Small intestine (tissue), 7 donors: ENCODE measurements at regions not wholly inside any gene's neighbourhood (a gene's known extent, or its start where the extent isn't known, plus 50 kb on each side); places are given as distances from the start of the nearest gene placed in this dataset.

Experiments used
- DNase-seq, 2 donors: peaks; one replicate each; pipeline versions ENCODE4 v3.0.0 to v3.0.0-alpha.2; 2013
- FAIRE-seq: peaks from 2 replicates; lab custom pipeline; 2012; peaks lifted over from hg19 to GRCh38; lab: Jason Lieb, UNC
- H3K27ac ChIP-seq, 3 donors: one replicate each; pipeline ENCODE4 v1.5.1; 2013; ENCODE audit warnings: low read length in 2 of 3, mild to moderate bottlenecking in 2 of 3, control low read depth in 1 of 3, inconsistent platforms in 1 of 3, low read depth in 1 of 3, moderate library complexity in 1 of 3
- H3K27me3 ChIP-seq, 3 donors: one replicate each; pipeline ENCODE4 v1.6.1; 2013; ENCODE audit warnings: low read length in 3 of 3, inconsistent platforms in 1 of 3; ENCODE audit not compliant: control insufficient read depth in 3 of 3, insufficient read depth in 3 of 3
- H3K36me3 ChIP-seq, 3 donors: one replicate each; pipeline ENCODE4 v1.6.1; 2013; ENCODE audit warnings: low read length in 3 of 3, inconsistent platforms in 1 of 3, low read depth in 1 of 3, mild to moderate bottlenecking in 1 of 3, moderate library complexity in 1 of 3; ENCODE audit not compliant: control insufficient read depth in 3 of 3, insufficient read depth in 2 of 3
- H3K4me1 ChIP-seq, 3 donors: one replicate each; pipeline ENCODE4 v1.6.1; 2013; ENCODE audit warnings: low read length in 2 of 3, inconsistent platforms in 1 of 3, low read depth in 1 of 3, mild to moderate bottlenecking in 1 of 3, moderate library complexity in 1 of 3; ENCODE audit not compliant: control insufficient read depth in 3 of 3, insufficient read depth in 2 of 3
- H3K4me3 ChIP-seq, 3 donors: one replicate each; pipeline ENCODE4 v1.5.1; 2013; ENCODE audit warnings: low read length in 3 of 3, control low read depth in 1 of 3, inconsistent platforms in 1 of 3, low read depth in 1 of 3, mild to moderate bottlenecking in 1 of 3, moderate library complexity in 1 of 3
- H3K9me3 ChIP-seq, 2 donors: one replicate each; pipeline ENCODE4 v1.6.1; 2013; ENCODE audit warnings: low read depth in 1 of 2, low read length in 1 of 2; ENCODE audit not compliant: control insufficient read depth in 2 of 2, insufficient read depth in 1 of 2
- WGBS, 3 donors: extraction: QIAGEN DNeasy Blood & Tissue Kit; methylation state at CpG; one replicate each; pipeline ENCODE4 v1.1.7; 2013; 5-methylcytosine and 5-hydroxymethylcytosine counted together
- donor health status: healthy with polysubstance abuse.
- donor health status: control.
- donor health status: control.
- donor health status: Bipolar disorder and iron deficiency.
- donor health status: healthy.

DNA sequence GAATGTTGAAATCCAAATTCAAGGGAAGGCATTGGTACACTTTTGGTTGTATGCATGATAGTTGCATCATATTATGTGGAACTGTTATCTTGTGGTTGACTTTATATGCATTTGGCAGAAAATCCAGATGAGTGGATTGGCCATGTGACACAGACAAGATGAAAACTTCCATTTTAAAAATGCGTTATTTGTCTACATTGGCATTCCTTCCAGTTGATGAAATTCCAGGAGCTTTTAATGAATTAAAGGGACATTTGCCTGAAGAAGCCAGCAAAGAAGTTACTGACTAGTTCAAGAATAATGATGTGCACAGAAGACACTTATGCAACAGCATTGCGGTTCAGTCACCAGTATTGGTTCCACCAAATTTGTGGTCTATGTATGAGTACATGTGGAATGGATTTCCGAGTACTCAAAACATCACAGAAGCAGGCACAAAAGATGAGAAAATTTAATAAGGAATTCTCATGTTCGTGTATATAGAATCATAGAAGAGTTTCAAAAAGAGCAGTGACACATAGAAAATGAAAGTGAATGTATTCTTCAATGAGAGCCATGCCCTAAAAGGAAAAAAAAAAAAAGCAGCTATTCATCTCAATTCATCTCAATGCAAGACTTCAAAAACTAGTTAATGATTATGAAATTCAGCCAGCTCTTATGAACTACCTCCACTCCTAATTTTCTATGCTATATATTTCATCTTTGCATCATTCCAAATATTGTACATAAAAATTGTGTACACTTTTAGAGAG, 232.1 kb downstream of the RBM43 start:
- Histone ChIP-seq H3K36me3 (no peaks in the 10 kb centered on the region), H3K9me3 (no peaks in the 10 kb centered on the region), H3K4me1 (no peaks in the 10 kb centered on the region), H3K27me3 (no peaks in the 10 kb centered on the region), H3K27ac (no peak overlapping the region), H3K4me3 (no peak overlapping the region)
- 62 to 66% (median 64%) methylated on average over 4 of the region's 4 CpGs for WGBS, 3 donors
- no peak for DNase-seq
- no peak for FAIRE-seq

DNA sequence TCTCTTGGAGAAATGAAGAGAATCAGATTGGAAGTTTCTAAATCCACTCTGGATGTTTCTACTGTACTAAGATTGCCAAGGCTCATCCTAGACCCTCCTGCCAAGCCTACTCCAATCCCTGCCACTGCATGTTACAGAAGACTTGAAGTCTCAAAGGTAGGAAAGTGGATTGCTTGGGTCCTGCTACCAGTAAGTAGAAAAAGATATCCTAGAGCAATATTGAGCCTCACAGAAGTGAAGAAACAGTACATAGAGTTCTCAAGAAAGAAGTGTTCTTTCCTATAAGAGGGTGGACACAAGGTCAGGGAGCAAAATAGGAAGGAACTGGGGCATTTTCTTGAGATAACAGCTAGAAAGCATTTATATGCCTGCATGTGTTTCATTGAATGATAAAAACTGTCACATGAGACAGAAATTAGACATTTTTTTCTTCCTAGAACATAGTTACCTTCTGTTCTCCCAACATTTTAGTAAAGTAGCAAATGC, 232.9 kb downstream of the RBM43 start:
- no peak for DNase-seq
- Histone ChIP-seq H3K36me3 (no peaks in the 10 kb centered on the region), H3K27me3 (no peaks in the 10 kb centered on the region), H3K27ac (no peak overlapping the region), H3K4me3 (no peak overlapping the region), H3K4me1 (no peaks in the 10 kb centered on the region), H3K9me3 (no peaks in the 10 kb centered on the region)
- FAIRE-seq: no peak

- Histone ChIP-seq H3K36me3 (no peaks in the 10 kb centered on the region), H3K4me3 (no peak overlapping the region), H3K4me1 (no peaks in the 10 kb centered on the region), H3K27ac (no peak overlapping the region), H3K27me3 (no peaks in the 10 kb centered on the region), H3K9me3 (no peaks in the 10 kb centered on the region)
- FAIRE-seq (no peak), DNase-seq (no peak)
- 74 to 76% (median 74%) methylated on average over 6 of the region's 6 CpGs for WGBS, 3 donors
Measured at GRCh38 chr2:151027151-151027550, 234.5 kb downstream of the RBM43 start.

- H3K27me3 ChIP-seq: no peaks in the 10 kb centered on the region
- H3K4me3 ChIP-seq: no peak overlapping the region
- no peaks in the 10 kb centered on the region for H3K9me3 ChIP-seq
- DNase-seq: no peak
- no peaks in the 10 kb centered on the region for H3K36me3 ChIP-seq
- FAIRE-seq: no peak
- WGBS, 3 donors: 76 to 88% (median 84%) methylated on average over 1 of the region's 1 CpG
- no peak overlapping the region for H3K27ac ChIP-seq
- H3K4me1 ChIP-seq: no peaks in the 10 kb centered on the region
Measured at GRCh38 chr2:151025816-151026215, 235.8 kb downstream of the RBM43 start.

DNA sequence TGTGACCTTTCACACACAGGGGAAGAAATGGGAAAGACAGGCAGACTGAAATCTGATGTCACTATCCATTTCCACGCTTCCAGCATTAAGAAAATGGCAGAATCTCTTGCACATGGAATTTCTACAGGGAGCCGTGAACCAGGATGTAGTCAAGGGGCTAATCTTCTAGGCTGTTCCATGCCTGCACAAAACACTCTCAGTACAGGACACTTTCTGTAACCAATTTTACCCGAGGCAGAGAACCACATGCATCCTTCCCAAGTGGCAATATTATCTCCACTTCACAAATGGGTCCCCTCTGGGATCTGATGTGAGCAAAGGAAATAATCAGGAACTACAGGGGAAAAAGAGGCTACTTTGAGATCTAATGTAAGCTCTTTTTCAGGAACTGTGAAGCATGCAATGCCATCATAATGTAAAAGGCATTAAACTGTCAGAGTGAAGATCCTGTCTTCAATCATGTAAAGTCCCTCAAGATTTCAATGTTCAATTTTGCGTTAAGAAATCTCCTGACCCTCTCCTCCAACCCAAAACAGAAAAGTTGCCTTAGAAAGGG, 236.9 kb downstream of the RBM43 start:
- 49 to 53% (median 52%) methylated on average over 4 of the region's 4 CpGs for WGBS, 3 donors

GRCh38 chr2:151021747-151022452, 239.8 kb downstream of the RBM43 start:
- no peaks in the 10 kb centered on the region for H3K36me3 ChIP-seq
- WGBS, 3 donors: 54 to 69% (median 66%) methylated on average over 5 of the region's 5 CpGs
- DNase-seq (no peak), FAIRE-seq (no peak)
- H3K4me1 ChIP-seq: peaks cover 0 to 3% (median 0%) of the 10 kb centered on the region in 3 donors
- H3K4me3 ChIP-seq: no peak overlapping the region
- no peak overlapping the region for H3K27ac ChIP-seq
- H3K9me3 ChIP-seq: peaks cover 0 to 7% of the 10 kb centered on the region in 2 donors
- no peaks in the 10 kb centered on the region for H3K27me3 ChIP-seq

More for the DNA sequence above, 236.9 kb downstream of the RBM43 start:
- Histone ChIP-seq H3K4me3 (no peak overlapping the region), H3K4me1 (peaks cover 0 to 3% (median 0%) of the 10 kb centered on the region in 3 donors), H3K27me3 (no peaks in the 10 kb centered on the region), H3K36me3 (no peaks in the 10 kb centered on the region), H3K9me3 (no peaks in the 10 kb centered on the region), H3K27ac (no peak overlapping the region)
- FAIRE-seq: no peak
- no peak for DNase-seq

DNA sequence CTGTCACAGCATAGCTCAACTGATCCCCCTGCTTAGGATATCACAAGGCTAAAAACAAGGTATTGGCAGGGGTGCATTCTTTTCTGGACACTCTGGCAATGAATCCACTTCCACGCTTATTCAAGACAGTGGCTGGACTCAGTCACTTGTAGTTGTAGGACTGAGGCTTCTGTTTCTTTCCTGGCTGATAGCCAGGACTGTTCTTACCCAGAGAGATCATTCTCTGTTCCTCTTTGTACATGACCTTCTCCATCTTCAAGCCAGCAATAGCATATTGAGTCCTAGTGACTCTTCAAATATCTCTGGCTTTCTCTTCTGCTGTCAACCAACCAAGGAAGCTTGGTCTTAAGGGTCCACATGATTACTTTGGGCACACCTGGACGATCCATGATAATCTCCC, 241.3 kb downstream of the RBM43 start:
- FAIRE-seq: no peak
- WGBS, 3 donors: 44 to 71% (median 55%) methylated on average over 2 of the region's 2 CpGs
- no peaks in the 10 kb centered on the region for H3K27me3 ChIP-seq

DNA sequence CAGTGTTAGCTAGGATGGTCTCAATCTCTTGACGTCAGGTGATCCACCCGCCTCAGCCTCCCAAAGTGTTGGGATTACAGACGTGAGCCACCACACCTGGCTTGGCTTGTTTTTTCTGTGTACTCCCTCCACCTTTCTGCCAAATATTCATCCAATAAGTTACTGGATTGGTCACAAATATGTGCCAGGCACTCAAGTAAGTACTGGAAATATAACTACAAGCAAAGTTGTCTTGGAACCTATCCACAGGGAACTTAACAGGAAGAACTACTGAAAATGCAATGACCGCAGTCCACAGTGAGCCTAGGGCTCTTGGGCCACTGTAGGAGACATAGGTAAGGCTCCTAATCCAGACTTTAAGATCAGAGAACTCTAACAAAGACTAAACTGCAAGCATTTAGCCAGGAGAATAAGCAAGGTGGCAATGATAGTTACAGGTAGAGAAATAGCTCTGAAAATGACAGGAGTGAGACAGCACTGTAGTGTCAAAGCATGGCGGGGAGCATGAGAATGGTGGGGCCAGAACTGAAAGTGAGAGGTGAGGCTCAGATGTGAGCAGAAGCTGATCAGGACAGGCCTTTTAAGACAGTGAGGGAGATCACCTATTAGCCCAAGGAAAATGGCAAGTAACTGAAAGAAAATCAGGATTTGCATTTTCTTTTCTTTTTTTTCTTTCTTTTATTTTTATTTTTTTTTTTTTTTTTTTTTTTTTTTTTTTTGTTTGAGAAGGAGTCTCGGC, 252.1 kb downstream of the RBM43 start:
- 88 to 90% (median 89%) methylated on average over 6 of the region's 6 CpGs for WGBS, 3 donors
- FAIRE-seq (no peak), DNase-seq (no peak)
- Histone ChIP-seq H3K4me1 (no peaks in the 10 kb centered on the region), H3K4me3 (no peak overlapping the region), H3K36me3 (no peaks in the 10 kb centered on the region), H3K27ac (no peak overlapping the region), H3K9me3 (no peaks in the 10 kb centered on the region), H3K27me3 (no peaks in the 10 kb centered on the region)

More for the DNA sequence above, 241.3 kb downstream of the RBM43 start:
- Histone ChIP-seq H3K36me3 (no peaks in the 10 kb centered on the region), H3K4me3 (no peak overlapping the region), H3K27ac (no peak overlapping the region), H3K4me1 (peaks cover 0 to 3% (median 0%) of the 10 kb centered on the region in 3 donors), H3K9me3 (peaks cover 0 to 7% of the 10 kb centered on the region in 2 donors)
- no peak for DNase-seq
